ENCODE measurements at regions not wholly inside any gene's neighbourhood (a gene's known extent, or its start where the extent isn't known, plus 50 kb on each side); places are given as distances from the start of the nearest gene placed in this dataset.

DNA sequence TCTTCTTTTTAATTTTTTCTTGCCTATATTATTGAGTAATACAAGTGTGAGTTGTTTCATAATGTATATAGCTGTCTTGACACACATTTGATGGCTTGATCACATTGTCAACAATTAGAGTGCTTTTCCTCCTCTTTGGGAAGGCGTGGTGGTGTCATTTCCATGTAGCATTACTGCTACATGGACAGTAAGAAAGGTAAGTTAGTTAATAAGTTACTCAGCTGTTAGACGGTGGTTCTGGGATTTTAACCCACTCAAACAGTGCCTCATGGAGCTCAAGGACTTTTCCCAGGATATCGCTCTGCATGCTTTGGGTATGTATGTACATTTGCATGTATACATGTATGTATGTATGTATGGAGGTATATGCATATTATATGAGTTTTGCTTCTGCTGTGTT, 94.6 kb downstream of the HAPSTR1 start:
- DNase-seq (ENCODE audit: low read depth in 3 of 3), result no peak

DNA sequence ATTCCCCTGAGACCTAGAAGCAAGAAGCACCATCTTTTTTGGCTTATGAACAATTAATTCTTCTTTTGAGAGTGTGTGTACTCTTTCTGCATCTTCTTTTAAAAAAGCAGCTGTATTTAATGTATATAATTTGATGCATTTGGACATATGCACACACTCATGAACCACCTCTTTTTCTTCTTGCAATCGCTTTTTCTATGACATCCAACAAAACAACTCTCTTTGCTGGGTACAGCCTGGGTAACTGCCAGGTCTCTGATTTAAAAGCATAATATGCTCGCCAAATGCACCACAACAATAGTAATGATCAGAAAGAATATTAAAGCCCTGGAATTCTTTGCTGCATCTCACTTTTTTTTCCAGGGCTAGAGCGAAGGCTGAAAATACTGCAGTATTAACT, 97.3 kb downstream of the HAPSTR1 start:
- DNase-seq (ENCODE audit: low read depth in 3 of 3), result no peak

DNA sequence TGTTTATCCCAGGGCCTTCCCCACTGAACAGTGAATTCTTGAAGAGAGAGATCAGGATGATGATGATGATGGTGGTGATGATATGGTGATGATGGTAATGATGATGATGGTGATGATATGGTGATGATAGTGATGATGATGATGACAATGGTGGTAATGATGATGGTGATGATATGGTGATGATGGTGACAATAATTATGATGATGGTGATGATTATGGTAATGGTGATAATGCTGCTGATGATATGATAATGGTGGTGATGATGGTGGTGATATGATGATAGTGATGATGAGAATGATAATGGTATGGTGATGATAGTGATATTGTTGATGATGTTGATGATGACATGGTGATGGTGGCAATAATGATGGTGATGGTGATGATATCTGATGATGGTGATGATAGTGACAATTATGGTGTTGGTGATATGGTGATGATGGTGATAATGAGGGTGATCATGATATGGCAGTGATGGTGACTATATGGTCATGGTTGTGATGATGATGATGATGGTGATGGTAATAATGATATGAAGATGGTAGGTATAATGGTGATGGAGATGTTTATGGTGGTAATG, 99.9 kb downstream of the HAPSTR1 start:
- DNase-seq (ENCODE audit: low read depth in 3 of 3), result no peak

- DNase-seq (ENCODE audit: low read depth in 3 of 3), result no peak
Observed at GRCh38 chr16:9192746-9193145, 101.3 kb downstream of the HAPSTR1 start.

- DNase-seq (ENCODE audit: low read depth in 3 of 3), result no peak
Observed at GRCh38 chr16:9195287-9195686, 103.8 kb downstream of the HAPSTR1 start.

- DNase-seq (ENCODE audit: low read depth in 3 of 3), result no peak
Observed at GRCh38 chr16:9197957-9198661, 106.7 kb downstream of the HAPSTR1 start.

DNA sequence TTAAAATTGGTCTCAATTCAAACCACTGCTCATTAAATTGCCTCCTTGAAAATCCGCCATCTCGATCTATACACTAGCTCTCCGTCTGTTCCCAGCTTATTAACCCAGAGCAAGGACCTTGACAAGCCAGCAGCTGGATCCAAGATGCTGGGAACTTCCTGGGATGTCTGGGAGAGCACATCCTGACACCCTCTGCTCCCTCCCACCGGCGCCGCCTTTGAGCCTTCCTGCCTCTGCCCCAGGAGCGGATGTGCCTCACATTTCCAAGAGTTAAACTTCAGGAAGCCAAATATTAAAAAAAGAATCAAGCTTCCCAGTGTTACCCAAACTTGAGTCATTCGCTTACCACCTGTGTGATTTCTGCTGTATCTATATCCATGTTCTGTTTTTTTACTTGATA, 107.9 kb downstream of the HAPSTR1 start:
- DNase-seq (ENCODE audit: low read depth in 3 of 3), result no peak

DNA sequence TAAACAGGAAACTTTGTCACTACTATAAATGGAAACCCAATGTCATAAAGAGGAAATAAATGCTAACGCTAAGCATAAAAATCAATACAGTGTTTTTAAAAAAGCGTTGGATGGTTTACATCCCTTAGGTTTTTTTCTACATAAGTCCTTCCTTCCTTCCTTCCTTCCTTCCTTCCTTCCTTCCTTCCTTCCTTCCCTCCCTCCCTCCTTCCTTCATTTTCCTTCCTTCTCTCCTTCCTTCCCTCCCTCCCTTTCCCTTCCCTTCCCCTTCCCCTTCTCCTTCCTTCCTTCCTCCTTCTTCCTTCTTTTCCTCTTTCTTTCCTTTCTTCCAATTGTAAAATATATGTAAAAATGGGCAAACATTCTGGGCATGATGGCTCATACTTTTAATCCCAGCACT, 108.3 kb downstream of the HAPSTR1 start:
- no peak for DNase-seq (ENCODE audit: low read depth in 3 of 3)

DNA sequence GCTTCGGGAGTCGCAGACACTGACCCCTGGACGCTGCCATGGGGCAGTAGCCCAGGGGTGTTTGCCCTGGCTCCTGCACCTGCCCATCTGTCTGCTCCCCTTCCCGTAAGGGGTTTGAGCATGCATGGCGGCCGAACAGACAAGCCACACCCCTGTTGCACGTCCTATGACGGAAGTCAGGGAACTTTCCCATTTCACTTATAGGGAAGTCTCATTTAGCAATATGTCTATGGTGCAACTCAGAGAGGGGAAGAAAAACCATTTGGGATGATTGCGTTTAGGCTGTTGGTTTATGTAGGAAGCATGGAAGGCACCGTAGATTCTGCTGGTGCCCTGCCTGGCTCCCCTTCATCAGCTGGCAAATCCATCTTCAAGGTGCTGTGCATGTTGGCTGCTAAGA, 112.5 kb downstream of the HAPSTR1 start:
- DNase-seq (ENCODE audit: low read depth in 3 of 3), result no peak

- no peak for DNase-seq (ENCODE audit: low read depth in 3 of 3)
Observed at GRCh38 chr16:9205661-9206060, 114.2 kb downstream of the HAPSTR1 start.

GRCh38 chr16:9206156-9206555, 114.7 kb downstream of the HAPSTR1 start:
- no peak for DNase-seq (ENCODE audit: low read depth in 3 of 3)

GRCh38 chr16:9212621-9213020, 121.2 kb downstream of the HAPSTR1 start:
- no peak for DNase-seq (ENCODE audit: low read depth in 3 of 3)

DNA sequence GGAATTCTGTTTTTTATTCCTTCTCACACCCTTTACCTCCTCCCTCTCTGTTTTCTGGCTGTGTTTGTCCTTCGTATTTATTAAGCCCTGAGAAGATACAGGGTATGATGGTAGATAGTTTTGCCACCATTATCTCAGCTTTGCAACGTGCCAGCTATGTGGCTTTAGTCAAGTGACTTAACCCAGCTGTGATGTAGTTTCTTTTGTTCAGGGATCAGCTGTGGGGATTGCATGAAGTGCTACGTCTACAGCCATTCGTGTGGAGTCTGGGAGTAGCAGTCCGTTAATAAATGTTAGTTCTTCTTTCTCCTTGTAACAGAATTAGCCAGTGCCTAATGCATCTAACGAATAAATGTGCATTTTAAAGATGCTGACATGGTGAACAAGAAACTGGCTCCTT, 128.4 kb downstream of the HAPSTR1 start:
- DNase-seq (ENCODE audit: low read depth in 3 of 3), result no peak

- DNase-seq (ENCODE audit: low read depth in 3 of 3), result no peak
Observed at GRCh38 chr16:9225527-9226316, 134.3 kb downstream of the HAPSTR1 start.

GRCh38 chr16:9226924-9227323, 135.5 kb downstream of the HAPSTR1 start:
- no peak for DNase-seq (ENCODE audit: low read depth in 3 of 3)

DNA sequence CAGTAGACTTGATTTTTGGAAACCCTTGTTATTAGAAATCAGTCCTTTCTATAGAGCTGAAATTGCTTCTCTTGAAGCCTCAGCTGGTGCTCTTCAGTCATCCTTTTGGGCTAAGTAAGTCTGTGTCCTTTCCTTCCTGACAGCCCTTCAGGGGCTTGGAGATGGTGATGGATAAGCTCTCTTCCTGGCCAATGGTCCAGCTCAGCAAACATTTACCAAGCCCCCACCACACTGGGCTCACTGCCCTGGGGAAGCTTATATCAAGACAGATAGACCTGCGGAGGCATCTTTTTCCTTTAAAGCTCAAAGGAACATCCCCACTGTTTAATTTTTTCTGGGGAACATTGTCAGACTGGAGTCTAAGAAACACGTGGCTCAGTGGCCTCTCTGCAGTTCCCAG, 139.6 kb downstream of the HAPSTR1 start:
- DNase-seq (ENCODE audit: low read depth in 3 of 3), result no peak

GRCh38 chr16:9232102-9232770, 140.8 kb downstream of the HAPSTR1 start:
- DNase-seq (ENCODE audit: low read depth in 3 of 3), result no peak

GRCh38 chr16:9235867-9236266, 144.4 kb downstream of the HAPSTR1 start:
- no peak for DNase-seq (ENCODE audit: low read depth in 3 of 3)

DNA sequence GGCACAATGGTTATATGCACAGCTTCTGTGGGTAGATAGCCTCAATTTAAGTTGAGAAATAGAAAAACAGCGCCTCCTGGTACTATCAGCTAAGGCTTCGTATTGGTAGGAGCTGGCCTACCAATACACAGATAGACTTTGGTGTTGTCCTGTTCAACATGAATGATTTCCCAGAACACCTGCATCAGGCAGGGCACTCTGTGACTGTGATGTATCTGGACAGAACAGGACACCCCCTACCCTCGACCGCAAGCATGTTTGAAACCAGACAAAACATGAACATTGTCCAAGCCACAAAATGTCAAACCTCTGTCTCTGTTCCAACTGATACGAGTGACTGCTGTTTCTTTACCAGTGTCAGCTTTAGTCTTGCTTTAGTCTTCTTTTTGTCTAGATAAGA, 144.9 kb downstream of the HAPSTR1 start:
- no peak for DNase-seq (ENCODE audit: low read depth in 3 of 3)

- no peak for DNase-seq (ENCODE audit: low read depth in 3 of 3)
Observed at GRCh38 chr16:9238346-9238745, 146.9 kb downstream of the HAPSTR1 start.

DNA sequence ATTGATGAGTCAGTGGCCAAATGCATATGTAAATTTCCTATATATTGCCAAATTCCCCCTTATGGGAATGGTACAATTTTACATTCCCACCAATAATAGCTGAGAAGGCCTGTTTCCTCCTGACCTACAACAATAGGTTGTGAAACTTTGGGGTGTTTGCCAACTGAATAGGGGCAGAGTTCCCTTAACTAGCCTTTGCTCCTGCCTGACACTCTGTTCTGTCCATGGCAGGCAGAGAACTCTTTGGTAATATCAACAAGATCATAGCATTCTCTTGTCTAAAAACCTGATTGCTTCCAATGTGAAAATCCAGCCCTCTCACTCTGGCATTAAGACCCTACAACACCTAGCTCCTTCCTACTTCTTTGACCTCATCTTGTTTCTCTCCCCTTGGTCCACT, 149.7 kb downstream of the HAPSTR1 start:
- DNase-seq (ENCODE audit: low read depth in 3 of 3), result no peak

- DNase-seq (ENCODE audit: low read depth in 3 of 3), result no peak
Observed at GRCh38 chr16:9248162-9248561, 156.7 kb downstream of the HAPSTR1 start.

- no peak for DNase-seq (ENCODE audit: low read depth in 3 of 3)
Observed at GRCh38 chr16:9249534-9249933, 158.1 kb downstream of the HAPSTR1 start.
